ENCODE measurements at regions not wholly inside any gene's neighbourhood (a gene's known extent, or its start where the extent isn't known, plus 50 kb on each side); places are given as distances from the start of the nearest gene placed in this dataset.

GRCh38 chr14:30357791-30358190 is 201.2 kb upstream of the G2E3 start:
- TF ChIP-seq CTCF (IDR thresholded peaks at IDR 0.05) (no peak), POLR2AphosphoS5 (IDR thresholded peaks at IDR 0.05) (no peak), POLR2A (IDR thresholded peaks at IDR 0.05) (no peak)

Data from gastroesophageal sphincter (tissue), 3 donors.